Prostate gland (tissue), 2 donors: ENCODE measurements at regions not wholly inside any gene's neighbourhood (a gene's known extent, or its start where the extent isn't known, plus 50 kb on each side); places are given as distances from the start of the nearest gene placed in this dataset.
A peak's percentile ranks its signal among the peaks of the same experiment; 100 is the strongest.

Experiments used
- DNase-seq: peaks from one replicate; pipeline ENCODE4 v3.0.0-alpha.2; 2019; ENCODE audit warnings: low spot score
- H3K27ac ChIP-seq, 2 donors: fragments of 200-600 bp; sonication (generic); 2 replicates each; pipeline ENCODE4 v1.5.1; 2017 to 2019
- H3K27me3 ChIP-seq: fragments of 200-600 bp; sonication (generic); replicated peaks from 2 replicates; pipeline ENCODE4 v1.5.1; 2019; ENCODE audit not compliant: insufficient read depth
- H3K36me3 ChIP-seq, 2 donors: fragments of 200-600 bp; sonication (generic); 1 replicate in 1 of 2; 2 replicates in 1 of 2; pipeline versions ENCODE4 v1.5.1 to v1.8.1; 2017 to 2019
- H3K4me1 ChIP-seq: fragments of 200-600 bp; sonication (generic); replicated peaks from 2 replicates; pipeline ENCODE4 v1.5.1; 2019
- H3K4me3 ChIP-seq, 2 donors: fragments of 200-600 bp; sonication (generic); 2 replicates each; pipeline ENCODE4 v1.5.1; 2017 to 2019
- H3K9me3 ChIP-seq: fragments of 200-600 bp; sonication (generic); 2 replicates; pipeline ENCODE4 v1.5.1; 2017
- POLR2A ChIP-seq: fragments of 450-650 bp; IDR thresholded peaks from one replicate; pipeline ENCODE4 v1.6.1; 2016; ENCODE audit warnings: antibody characterized with exemption, mild to moderate bottlenecking
- POLR2AphosphoS5 ChIP-seq: sonication (generic); formaldehyde crosslinking; IDR thresholded peaks from one replicate; pipeline ENCODE4 v1.6.1; 2017; ENCODE audit warnings: antibody characterized with exemption
- WGBS: methylation state at CpG from one replicate; pipeline ENCODE4 v1.1.5; 2018; 5-methylcytosine and 5-hydroxymethylcytosine counted together
- intact Hi-C: fragments of 100-400 bp; cut with DNase I; formaldehyde crosslinking; loops from one replicate; pipeline ENCODE4 v1.14.2; 2022
- TF ChIP-seq, protein P1 (sequence below), 4 experiments: fragments of 200-600 bp in 2 of 4; fragments of 450-650 bp in 2 of 4; sonication (generic) in 2 of 4; IDR thresholded peaks; 1 replicate in 3 of 4; 2 replicates in 1 of 4; pipeline ENCODE4 v1.5.1; 2016 to 2019; ENCODE audit warnings: antibody characterized with exemption in 4 of 4, mild to moderate bottlenecking in 2 of 4, moderate library complexity in 2 of 4

DNA sequence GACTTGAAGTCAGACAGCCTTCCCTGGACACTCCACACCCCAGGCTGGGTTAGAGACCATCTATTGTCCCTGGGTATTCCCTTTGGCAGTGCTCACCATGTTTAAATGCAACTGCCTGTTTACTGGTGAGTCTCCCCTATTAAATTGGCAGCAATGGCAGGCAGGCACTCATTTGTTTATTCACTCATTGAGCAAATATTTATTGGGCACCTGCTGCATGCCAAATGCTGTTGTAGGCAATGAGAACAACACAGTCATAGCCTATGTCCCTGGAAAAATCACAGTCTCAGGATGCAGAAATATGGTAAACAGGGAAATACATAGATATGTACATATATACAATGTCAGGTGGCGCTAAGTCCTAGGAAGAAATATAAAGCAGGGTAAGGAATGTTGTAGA is 212.8 kb downstream of the SUDS3 start:
- no peaks in the 10 kb centered on the region for H3K9me3 ChIP-seq
- no peak overlapping the region for H3K27ac ChIP-seq
- intact Hi-C loops: no loop called here
- no peak for DNase-seq
- 87% methylated on average over 1 of the region's 1 CpG for WGBS
- H3K4me1 ChIP-seq: no peaks in the 10 kb centered on the region
- H3K36me3 ChIP-seq: no peaks in the 10 kb centered on the region
- H3K27me3 ChIP-seq: no peaks in the 10 kb centered on the region
- TF ChIP-seq POLR2AphosphoS5 (peak; percentile 25), POLR2A (no peak)
- H3K4me3 ChIP-seq: no peak overlapping the region

DNA sequence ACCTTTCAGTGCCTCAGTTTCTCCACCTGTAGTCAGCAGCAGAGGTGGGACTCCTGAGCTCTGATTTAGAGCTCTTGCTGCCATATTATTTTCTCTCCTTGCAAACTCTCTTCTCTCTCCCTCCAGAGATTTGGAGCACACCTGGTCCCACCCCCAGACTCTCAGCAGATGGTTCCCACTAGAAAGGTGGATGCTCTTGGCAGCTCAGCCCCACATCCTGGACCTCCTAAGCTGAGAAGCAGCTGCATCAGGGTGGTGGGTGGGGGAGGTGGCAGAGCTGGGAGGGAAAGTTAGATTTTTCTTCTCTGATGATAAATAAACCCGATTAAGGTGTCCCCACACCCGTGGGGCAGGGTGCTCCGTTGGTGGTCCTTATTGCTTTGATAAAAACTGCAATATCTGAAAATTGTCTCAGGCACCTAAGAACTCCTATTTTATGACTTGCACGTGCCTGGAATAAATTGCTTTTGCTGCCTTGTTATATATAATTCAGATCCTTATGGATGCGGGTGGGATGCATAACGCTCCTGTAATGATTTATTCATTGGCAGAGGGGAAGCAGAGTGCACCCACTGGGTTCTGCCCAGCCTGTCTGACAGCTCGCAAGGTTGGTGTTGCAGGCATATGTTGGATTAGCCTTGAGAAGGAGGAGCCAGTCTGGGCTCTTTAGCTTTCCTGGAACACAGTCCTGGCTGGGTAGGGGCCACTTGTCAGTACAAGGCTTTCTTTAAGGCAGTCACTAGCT is 214.2 kb downstream of the SUDS3 start:
- no peak for DNase-seq
- H3K4me1 ChIP-seq: no peaks in the 10 kb centered on the region
- TF ChIP-seq, protein P1, sequence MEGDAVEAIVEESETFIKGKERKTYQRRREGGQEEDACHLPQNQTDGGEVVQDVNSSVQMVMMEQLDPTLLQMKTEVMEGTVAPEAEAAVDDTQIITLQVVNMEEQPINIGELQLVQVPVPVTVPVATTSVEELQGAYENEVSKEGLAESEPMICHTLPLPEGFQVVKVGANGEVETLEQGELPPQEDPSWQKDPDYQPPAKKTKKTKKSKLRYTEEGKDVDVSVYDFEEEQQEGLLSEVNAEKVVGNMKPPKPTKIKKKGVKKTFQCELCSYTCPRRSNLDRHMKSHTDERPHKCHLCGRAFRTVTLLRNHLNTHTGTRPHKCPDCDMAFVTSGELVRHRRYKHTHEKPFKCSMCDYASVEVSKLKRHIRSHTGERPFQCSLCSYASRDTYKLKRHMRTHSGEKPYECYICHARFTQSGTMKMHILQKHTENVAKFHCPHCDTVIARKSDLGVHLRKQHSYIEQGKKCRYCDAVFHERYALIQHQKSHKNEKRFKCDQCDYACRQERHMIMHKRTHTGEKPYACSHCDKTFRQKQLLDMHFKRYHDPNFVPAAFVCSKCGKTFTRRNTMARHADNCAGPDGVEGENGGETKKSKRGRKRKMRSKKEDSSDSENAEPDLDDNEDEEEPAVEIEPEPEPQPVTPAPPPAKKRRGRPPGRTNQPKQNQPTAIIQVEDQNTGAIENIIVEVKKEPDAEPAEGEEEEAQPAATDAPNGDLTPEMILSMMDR (IDR thresholded peaks at IDR 0.05): no peak
- TF ChIP-seq POLR2AphosphoS5: no peak
- TF ChIP-seq POLR2A: no peak
- H3K4me3 ChIP-seq: no peak overlapping the region
- H3K36me3 ChIP-seq: no peaks in the 10 kb centered on the region
- H3K27ac ChIP-seq: no peak overlapping the region
- H3K27me3 ChIP-seq: no peaks in the 10 kb centered on the region
- WGBS: 55% methylated on average over 7 of the region's 7 CpGs
- H3K9me3 ChIP-seq: no peaks in the 10 kb centered on the region
- intact Hi-C loops: no loop called here

DNA sequence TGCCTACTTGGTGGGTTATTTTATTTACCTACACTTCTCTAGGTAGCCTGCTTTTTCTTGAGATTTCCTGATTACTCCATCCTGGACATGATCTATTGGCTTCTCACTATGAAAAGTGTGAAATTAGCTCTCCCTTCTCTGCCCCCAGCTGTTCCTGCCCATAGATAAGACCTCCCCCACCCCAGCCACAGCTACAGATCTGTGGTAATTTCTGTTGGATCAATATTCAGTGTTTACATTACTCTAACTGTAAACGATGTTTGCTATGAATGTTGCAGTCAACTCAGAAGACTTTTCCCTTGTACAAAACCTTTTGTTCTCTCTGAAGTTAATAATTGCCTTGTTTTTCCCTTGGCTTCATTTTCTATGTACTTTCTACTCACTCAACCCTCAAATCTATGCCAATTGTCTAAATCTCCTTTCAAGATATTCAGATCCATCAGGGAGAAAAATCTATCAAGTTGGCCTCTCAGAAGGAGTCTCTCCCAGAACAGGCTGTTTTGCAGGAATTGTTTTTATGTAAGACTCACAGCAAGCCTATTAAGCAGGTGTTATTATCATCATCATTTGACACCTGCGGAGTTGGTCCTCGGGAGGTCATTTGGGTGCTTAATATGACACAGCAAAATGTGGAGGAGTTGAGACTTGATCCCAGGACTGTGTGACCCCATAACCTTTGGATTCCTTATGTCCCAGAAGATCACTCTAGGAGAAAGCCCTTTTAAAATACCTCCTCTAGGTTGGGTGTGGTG is 227.4 kb downstream of the SUDS3 start:
- Histone ChIP-seq H3K27me3 (no peaks in the 10 kb centered on the region), H3K4me3 (no peak overlapping the region), H3K9me3 (no peaks in the 10 kb centered on the region), H3K36me3 (no peaks in the 10 kb centered on the region), H3K27ac (no peak overlapping the region), H3K4me1 (no peaks in the 10 kb centered on the region)
- WGBS: 56% methylated on average over 3 of the region's 3 CpGs
- DNase-seq: no peak
- TF ChIP-seq, protein P1 (IDR thresholded peaks at IDR 0.05): no peak
- TF ChIP-seq POLR2AphosphoS5 (no peak), POLR2A (no peak)
- intact Hi-C loops: no loop called here

DNA sequence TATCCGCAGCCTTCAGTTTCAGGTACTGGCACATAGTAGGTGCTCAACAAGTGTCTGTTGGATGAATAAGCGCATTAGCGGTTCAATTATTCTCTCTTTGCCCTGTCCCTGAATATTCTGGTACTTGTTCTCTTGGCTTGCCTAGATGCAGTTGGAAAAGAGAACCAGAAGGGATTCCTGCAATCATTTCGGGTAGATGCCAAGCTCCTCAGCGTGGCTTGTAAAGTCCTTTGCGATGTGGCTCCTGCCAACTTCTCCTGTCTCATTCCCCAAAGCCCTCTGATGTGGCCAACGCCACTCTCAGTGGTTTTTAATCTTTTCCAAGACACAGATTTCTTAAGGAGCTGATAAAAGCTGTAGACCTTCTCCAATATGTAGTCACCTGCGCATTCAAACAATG is 230.3 kb downstream of the SUDS3 start:
- Histone ChIP-seq H3K36me3 (no peaks in the 10 kb centered on the region), H3K4me3 (no peak overlapping the region), H3K27me3 (no peaks in the 10 kb centered on the region), H3K27ac (no peak overlapping the region), H3K9me3 (no peaks in the 10 kb centered on the region), H3K4me1 (no peaks in the 10 kb centered on the region)
- TF ChIP-seq POLR2AphosphoS5: no peak
- TF ChIP-seq POLR2A: no peak
- TF ChIP-seq, protein P1 (IDR thresholded peaks at IDR 0.05): no peak
- DNase-seq: no peak
- WGBS: 69% methylated on average over 8 of the region's 8 CpGs
- intact Hi-C loops: no loop called here

DNA sequence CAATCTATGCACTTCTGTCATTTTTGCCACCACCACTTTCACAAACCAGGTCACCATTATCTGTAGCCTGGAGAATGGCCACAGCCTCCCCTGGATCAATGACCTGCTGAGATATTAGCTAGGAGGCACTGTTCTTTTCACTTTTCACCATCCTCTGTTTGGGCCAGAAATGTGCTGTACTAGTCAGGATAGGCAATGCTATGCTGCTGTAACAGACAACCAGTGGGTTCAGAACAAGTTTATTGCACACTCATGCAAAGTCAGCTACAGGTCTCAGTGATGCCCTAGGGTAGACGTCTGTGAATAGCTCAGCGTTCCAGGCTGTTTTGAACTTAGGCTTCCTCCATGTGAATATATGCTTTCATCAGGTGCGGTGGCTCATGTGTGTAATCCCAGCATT is 231.5 kb downstream of the SUDS3 start:
- Histone ChIP-seq H3K4me1 (no peaks in the 10 kb centered on the region), H3K27me3 (no peaks in the 10 kb centered on the region), H3K27ac (no peak overlapping the region), H3K9me3 (no peaks in the 10 kb centered on the region), H3K36me3 (no peaks in the 10 kb centered on the region), H3K4me3 (no peak overlapping the region)
- intact Hi-C loops: no loop called here
- no peak for DNase-seq
- 98% methylated on average over 3 of the region's 3 CpGs for WGBS
- no peak for TF ChIP-seq POLR2A
- TF ChIP-seq, protein P1 (IDR thresholded peaks at IDR 0.05): no peak
- no peak for TF ChIP-seq POLR2AphosphoS5
